ENCODE measurements at regions not wholly inside any gene's neighbourhood (a gene's known extent, or its start where the extent isn't known, plus 50 kb on each side); places are given as distances from the start of the nearest gene placed in this dataset.

GRCh38 chr18:68480196-68480595 lies 234.7 kb downstream of the TMX3 start:
- DNase-seq (ENCODE audit: low read depth): no peak
- no peak overlapping the region for H3K4me3 ChIP-seq (ENCODE audit: control insufficient read depth, low read depth, low read length)
- no peak for TF ChIP-seq CTCF (conservative IDR thresholded peaks at IDR 0.05; ENCODE audit: control insufficient read depth, insufficient read depth, low read depth, low read length)

GRCh38 chr18:68478246-68478645 lies 236.7 kb downstream of the TMX3 start:
- H3K4me3 ChIP-seq (ENCODE audit: control insufficient read depth, low read depth, low read length): no peak overlapping the region
- no peak for DNase-seq (ENCODE audit: low read depth)
- TF ChIP-seq CTCF (conservative IDR thresholded peaks at IDR 0.05; ENCODE audit: control insufficient read depth, insufficient read depth, low read depth, low read length): no peak

- no peak for DNase-seq (ENCODE audit: low read depth)
- TF ChIP-seq CTCF (conservative IDR thresholded peaks at IDR 0.05; ENCODE audit: control insufficient read depth, insufficient read depth, low read depth, low read length): no peak
- no peak overlapping the region for H3K4me3 ChIP-seq (ENCODE audit: control insufficient read depth, low read depth, low read length)
Measured at GRCh38 chr18:68475883-68476282, 239.0 kb downstream of the TMX3 start.

GRCh38 chr18:68472701-68473295 lies 242.1 kb downstream of the TMX3 start:
- H3K4me3 ChIP-seq (ENCODE audit: control insufficient read depth, low read depth, low read length): no peak overlapping the region
- TF ChIP-seq CTCF (conservative IDR thresholded peaks at IDR 0.05; ENCODE audit: control insufficient read depth, insufficient read depth, low read depth, low read length): no peak
- no peak for DNase-seq (ENCODE audit: low read depth)

GRCh38 chr18:68469049-68469625 lies 245.8 kb downstream of the TMX3 start:
- no peak for TF ChIP-seq CTCF (conservative IDR thresholded peaks at IDR 0.05; ENCODE audit: control insufficient read depth, insufficient read depth, low read depth, low read length)
- DNase-seq (ENCODE audit: low read depth): no peak
- H3K4me3 ChIP-seq (ENCODE audit: control insufficient read depth, low read depth, low read length): no peak overlapping the region

- no peak for DNase-seq (ENCODE audit: low read depth)
- no peak overlapping the region for H3K4me3 ChIP-seq (ENCODE audit: control insufficient read depth, low read depth, low read length)
- no peak for TF ChIP-seq CTCF (conservative IDR thresholded peaks at IDR 0.05; ENCODE audit: control insufficient read depth, insufficient read depth, low read depth, low read length)
Measured at GRCh38 chr18:68467957-68468356, 247.0 kb downstream of the TMX3 start.
